ENCODE measurements at regions not wholly inside any gene's neighbourhood (a gene's known extent, or its start where the extent isn't known, plus 50 kb on each side); places are given as distances from the start of the nearest gene placed in this dataset. TPM values are rescaled to one million over a fixed set of nuclear protein-coding genes. Genes with fewer than 3 reads are reported as not detected.

- Histone ChIP-seq H3K9me3 (ENCODE audit: low read depth) (no peaks in the 10 kb centered on the region), H4K20me1 (ENCODE audit: insufficient read depth) (no peaks in the 10 kb centered on the region), H3K9me2 (ENCODE audit: insufficient read depth) (no peaks in the 10 kb centered on the region), H3K27me3 (replicated peaks; ENCODE audit: insufficient read depth) (no peaks in the 10 kb centered on the region), H3K9ac (no peak overlapping the region), H3K27ac (no peak overlapping the region), H3K36me3 (ENCODE audit: low read depth) (no peaks in the 10 kb centered on the region), H3K79me2 (ENCODE audit: insufficient read depth) (no peaks in the 10 kb centered on the region), H3K4me1 (ENCODE audit: insufficient read depth) (peaks cover 5% of the 10 kb centered on the region), H3F3A (ENCODE audit: insufficient read depth) (peaks cover 6% of the 10 kb centered on the region), H2AFZ (no peak overlapping the region), H3K4me3 (no peak overlapping the region), H3K4me2 (ENCODE audit: unreplicated experiment) (no peak overlapping the region)
- no peak for DNase-seq
- in situ Hi-C loops (cut with MboI) = no loop called here
- 64 to 82% methylated on average over 1 of the region's 1 CpG for WGBS, 2 experiments (ENCODE audit: low coverage in 1 of 2, low lambda C conversion rate in 2 of 2, missing lambda C conversion rate in 2 of 2)
- TF ChIP-seq EZH2phosphoT487 (IDR thresholded peaks at IDR 0.05; ENCODE audit: insufficient read depth, low read depth) = no peak
- no peak for TF ChIP-seq EZH2 (IDR thresholded peaks at IDR 0.05; ENCODE audit: insufficient read depth, poor library complexity, severe bottlenecking)
Measured at GRCh38 chr13:44323754-44324153, 49.9 kb upstream of the SERP2 start.

Small RNA genes lying in the stretch of these regions (microRNA-seq; reads per million reads assigned to microRNA genes)
- not detected for gene MIR8079 (ENCODE audit: borderline number of aligned reads)

Small RNA genes lying in the stretch of these regions (small RNA-seq; reads per million reads assigned to genes)
- not detected for gene MIR8079 (ENCODE audit: low read depth, low replicate concordance)

Data from GM23248 (cell line).